ENCODE measurements at regions not wholly inside any gene's neighbourhood (a gene's known extent, or its start where the extent isn't known, plus 50 kb on each side); places are given as distances from the start of the nearest gene placed in this dataset.

GRCh38 chr12:43294916-43295315, 257.1 kb downstream of the ADAMTS20 start:
- no peak for TF ChIP-seq CTCF (conservative IDR thresholded peaks at IDR 0.05; ENCODE audit: control insufficient read depth, insufficient read depth, low read depth, low read length)
- no peak overlapping the region for H3K4me3 ChIP-seq (ENCODE audit: control insufficient read depth, low read depth, low read length)
- no peak for DNase-seq (ENCODE audit: low read depth)

GRCh38 chr12:43294147-43294546, 257.9 kb downstream of the ADAMTS20 start:
- no peak for TF ChIP-seq CTCF (conservative IDR thresholded peaks at IDR 0.05; ENCODE audit: control insufficient read depth, insufficient read depth, low read depth, low read length)
- no peak for DNase-seq (ENCODE audit: low read depth)
- H3K4me3 ChIP-seq (ENCODE audit: control insufficient read depth, low read depth, low read length): no peak overlapping the region

GRCh38 chr12:43293396-43293795, 258.6 kb downstream of the ADAMTS20 start:
- TF ChIP-seq CTCF (conservative IDR thresholded peaks at IDR 0.05; ENCODE audit: control insufficient read depth, insufficient read depth, low read depth, low read length): no peak
- H3K4me3 ChIP-seq (ENCODE audit: control insufficient read depth, low read depth, low read length): no peak overlapping the region

GRCh38 chr12:43292699-43293098, 259.3 kb downstream of the ADAMTS20 start:
- H3K4me3 ChIP-seq (ENCODE audit: control insufficient read depth, low read depth, low read length): no peak overlapping the region
- DNase-seq (ENCODE audit: low read depth): peak; percentile 77
- no peak for TF ChIP-seq CTCF (conservative IDR thresholded peaks at IDR 0.05; ENCODE audit: control insufficient read depth, insufficient read depth, low read depth, low read length)

More at GRCh38 chr12:43293396-43293795, 258.6 kb downstream of the ADAMTS20 start:
- DNase-seq (ENCODE audit: low read depth): no peak

- no peak for TF ChIP-seq CTCF (conservative IDR thresholded peaks at IDR 0.05; ENCODE audit: control insufficient read depth, insufficient read depth, low read depth, low read length)
- peak; percentile 80 for DNase-seq (ENCODE audit: low read depth)
- no peak overlapping the region for H3K4me3 ChIP-seq (ENCODE audit: control insufficient read depth, low read depth, low read length)
Observed at GRCh38 chr12:43291516-43291915, 260.5 kb downstream of the ADAMTS20 start.

- no peak overlapping the region for H3K4me3 ChIP-seq (ENCODE audit: control insufficient read depth, low read depth, low read length)
- TF ChIP-seq CTCF (conservative IDR thresholded peaks at IDR 0.05; ENCODE audit: control insufficient read depth, insufficient read depth, low read depth, low read length): no peak
- DNase-seq (ENCODE audit: low read depth): peak; percentile 69
Observed at GRCh38 chr12:43290836-43291235, 261.2 kb downstream of the ADAMTS20 start.

- no peak overlapping the region for H3K4me3 ChIP-seq (ENCODE audit: control insufficient read depth, low read depth, low read length)
- DNase-seq (ENCODE audit: low read depth): peak; percentile 60
- TF ChIP-seq CTCF (conservative IDR thresholded peaks at IDR 0.05; ENCODE audit: control insufficient read depth, insufficient read depth, low read depth, low read length): no peak
Observed at GRCh38 chr12:43289426-43289801, 262.6 kb downstream of the ADAMTS20 start.
